Liver (tissue), 8 donors: ENCODE measurements at regions not wholly inside any gene's neighbourhood (a gene's known extent, or its start where the extent isn't known, plus 50 kb on each side); places are given as distances from the start of the nearest gene placed in this dataset.

ENCODE experiments used
- DNase-seq: peaks from one replicate; pipeline ENCODE4 v3.0.0-alpha.2; 2017; ENCODE audit warnings: low spot score
- H3K27ac ChIP-seq, 2 donors: one replicate each; pipeline ENCODE4 v1.7.0; 2013; ENCODE audit warnings: inconsistent platforms in 2 of 2, low read length in 2 of 2, control low read depth in 1 of 2, low read depth in 1 of 2, mild to moderate bottlenecking in 1 of 2
- H3K27me3 ChIP-seq, 4 donors: one replicate each; pipeline versions ENCODE4 v1.6.1 to v1.7.0; 2013; ENCODE audit warnings: low read length in 3 of 4, inconsistent platforms in 1 of 4, mild to moderate bottlenecking in 1 of 4, moderate library complexity in 1 of 4; ENCODE audit not compliant: control insufficient read depth in 4 of 4, insufficient read depth in 4 of 4
- H3K36me3 ChIP-seq, 4 donors: one replicate each; pipeline versions ENCODE4 v1.6.1 to v1.7.0; 2013; ENCODE audit warnings: low read length in 3 of 4, mild to moderate bottlenecking in 3 of 4, low read depth in 1 of 4, moderate library complexity in 1 of 4; ENCODE audit not compliant: control insufficient read depth in 4 of 4, insufficient read depth in 3 of 4
- H3K4me1 ChIP-seq, 4 donors: one replicate each; pipeline versions ENCODE4 v1.6.1 to v1.7.0; 2013; ENCODE audit warnings: low read length in 3 of 4, mild to moderate bottlenecking in 3 of 4, moderate library complexity in 1 of 4; ENCODE audit not compliant: control insufficient read depth in 4 of 4, insufficient read depth in 4 of 4
- H3K4me3 ChIP-seq, 3 donors: one replicate each; pipeline versions ENCODE4 v1.6.1 to v1.7.0; 2013; ENCODE audit warnings: low read length in 3 of 3, control low read depth in 1 of 3, low read depth in 1 of 3, mild to moderate bottlenecking in 1 of 3
- H3K9ac ChIP-seq, 2 donors: one replicate each; pipeline ENCODE4 v1.7.0; 2013; ENCODE audit warnings: low read length in 2 of 2, mild to moderate bottlenecking in 2 of 2, moderate library complexity in 2 of 2, control low read depth in 1 of 2, low read depth in 1 of 2
- H3K9me3 ChIP-seq, 4 donors: one replicate each; pipeline versions ENCODE4 v1.6.1 to v1.7.0; 2013; ENCODE audit warnings: low read length in 3 of 4; ENCODE audit not compliant: control insufficient read depth in 4 of 4
- ATF3 ChIP-seq: IDR thresholded peaks from 2 replicates; pipeline ENCODE4 v1.6.1; 2016; ENCODE audit warnings: antibody characterized with exemption
- CTCF ChIP-seq: fragments of 150-350 bp; IDR thresholded peaks from 2 replicates; pipeline ENCODE4 v1.5.1; 2017; ENCODE audit warnings: improper control_type of control experiment, low read depth, low read length; ENCODE audit not compliant: missing input control
- EGR1 ChIP-seq, 2 donors: IDR thresholded peaks; 2 replicates each; pipeline ENCODE4 v1.6.1; 2016 to 2018; ENCODE audit warnings: antibody characterized with exemption in 2 of 2, low read depth in 2 of 2
- FOXA1 ChIP-seq: IDR thresholded peaks from 2 replicates; pipeline ENCODE4 v1.6.1; 2016; ENCODE audit warnings: antibody characterized with exemption
- FOXA2 ChIP-seq: IDR thresholded peaks from 2 replicates; pipeline ENCODE4 v1.6.1; 2016; ENCODE audit warnings: antibody characterized with exemption
- GABPA ChIP-seq, 2 donors: IDR thresholded peaks in 1 of 2; conservative IDR thresholded peaks in 1 of 2; 2 replicates each; pipeline ENCODE4 v1.6.1; 2016; ENCODE audit warnings: antibody characterized with exemption in 2 of 2, mild to moderate bottlenecking in 1 of 2, moderate library complexity in 1 of 2
- HNF4A ChIP-seq, 2 donors: conservative IDR thresholded peaks; 2 replicates each; pipeline ENCODE4 v1.6.1; 2016; ENCODE audit warnings: antibody characterized with exemption in 2 of 2, mild to moderate bottlenecking in 2 of 2
- HNF4G ChIP-seq: IDR thresholded peaks from 2 replicates; pipeline ENCODE4 v1.6.1; 2016; ENCODE audit warnings: antibody characterized with exemption
- JUND ChIP-seq, 2 donors: IDR thresholded peaks; 2 replicates each; pipeline ENCODE4 v1.6.1; 2016; ENCODE audit warnings: antibody characterized with exemption in 2 of 2
- MAX ChIP-seq: IDR thresholded peaks from 2 replicates; pipeline ENCODE4 v1.6.1; 2016; ENCODE audit warnings: antibody characterized with exemption
- NR2F2 ChIP-seq: IDR thresholded peaks from 2 replicates; pipeline ENCODE4 v1.6.1; 2016; ENCODE audit warnings: antibody characterized with exemption
- RAD21 ChIP-seq, 2 donors: IDR thresholded peaks; 2 replicates each; pipeline ENCODE4 v1.6.1; 2016; ENCODE audit warnings: antibody characterized with exemption in 2 of 2, mild to moderate bottlenecking in 2 of 2
- REST ChIP-seq: IDR thresholded peaks from 2 replicates; pipeline ENCODE4 v1.6.1; 2016; ENCODE audit warnings: antibody characterized with exemption, mild to moderate bottlenecking
- RXRA ChIP-seq, 2 donors: IDR thresholded peaks; 2 replicates each; pipeline ENCODE4 v1.6.1; 2017 to 2018; ENCODE audit warnings: antibody characterized with exemption in 2 of 2, mild to moderate bottlenecking in 1 of 2
- SP1 ChIP-seq: IDR thresholded peaks from 2 replicates; pipeline ENCODE4 v1.6.1; 2018; ENCODE audit warnings: antibody characterized with exemption, mild to moderate bottlenecking
- TAF1 ChIP-seq: conservative IDR thresholded peaks from 2 replicates; pipeline ENCODE4 v1.6.1; 2016; ENCODE audit warnings: antibody characterized with exemption, mild to moderate bottlenecking
- YY1 ChIP-seq: IDR thresholded peaks from 2 replicates; pipeline ENCODE4 v1.6.1; 2016; ENCODE audit warnings: antibody characterized with exemption, mild to moderate bottlenecking
- ZBTB33 ChIP-seq: IDR thresholded peaks from 2 replicates; pipeline ENCODE4 v1.6.1; 2016; ENCODE audit warnings: antibody characterized with exemption
- WGBS: extraction: QIAGEN DNeasy Blood & Tissue Kit; methylation state at CpG from one replicate; pipeline ENCODE4 v1.1.7; 2013; 5-methylcytosine and 5-hydroxymethylcytosine counted together
- donor health status: healthy.
- donor health status: healthy.
- donor health status: healthy.
- donor health status: healthy.
- donor health status: healthy.

- Histone ChIP-seq H3K4me3 (no peak overlapping the region), H3K9me3 (no peaks in the 10 kb centered on the region), H3K4me1 (peaks cover 0 to 3% (median 0%) of the 10 kb centered on the region in 4 donors), H3K36me3 (no peaks in the 10 kb centered on the region), H3K27me3 (no peaks in the 10 kb centered on the region), H3K27ac (no peak overlapping the region), H3K9ac (no peak overlapping the region)
- no peak for DNase-seq
- WGBS, result 94% methylated on average over 1 of the region's 1 CpG
- TF ChIP-seq ZBTB33 (no peak), YY1 (no peak), HNF4A (conservative IDR thresholded peaks at IDR 0.05) (no peak), REST (no peak), GABPA (IDR thresholded peaks at IDR 0.05 in 1 of 2, conservative IDR thresholded peaks at IDR 0.05 in 1 of 2) (no peak), RAD21 (IDR thresholded peaks at IDR 0.05) (no peak), RXRA (IDR thresholded peaks at IDR 0.05) (no peak), JUND (IDR thresholded peaks at IDR 0.05) (no peak), NR2F2 (no peak), MAX (no peak), CTCF (no peak), HNF4G (no peak), FOXA2 (no peak), SP1 (no peak), EGR1 (IDR thresholded peaks at IDR 0.05; ENCODE audit: low read depth in 2 of 2) (no peak), ATF3 (no peak), FOXA1 (no peak), TAF1 (no peak)
Measured at GRCh38 chr3:81859524-81859923, 98.1 kb upstream of the GBE1 start.
